GM12878 (cell line): ENCODE measurements at regions not wholly inside any gene's neighbourhood (a gene's known extent, or its start where the extent isn't known, plus 50 kb on each side); places are given as distances from the start of the nearest gene placed in this dataset.

Experiments used
- ATAC-seq: fragments of 200-7000 bp; cut with Tn5 transposase; 3 replicates; pipeline ENCODE4 v1.9.1; 2020; ENCODE audit warnings: mild to moderate bottlenecking, moderate library complexity
- BruUV-seq: library from RNA; stranded (reverse); fragments of 400-500 nt; replicated peaks from 2 replicates; lab custom pipeline; 2021; lab: Mats Ljungman, UMichigan
- CTCF ChIA-PET: fragments of 300-600 bp; sonication (Branson Sonifier 250); formaldehyde crosslinking; extraction: SDS; loops from one replicate; lab custom pipeline; 2021; ENCODE audit warnings: inconsistent platforms; lab: Yijun Ruan, JAX
- POLR2A ChIA-PET: fragments of 350-600 bp; formaldehyde crosslinking; extraction: SDS; loops from one replicate; lab custom pipeline; 2021; ENCODE audit warnings: inconsistent platforms; lab: Charles Lee
- RAD21 ChIA-PET: fragments of 300-600 bp; sonication (Branson Sonifier 250); formaldehyde crosslinking; loops from one replicate; lab custom pipeline; 2023; ENCODE audit warnings: antibody characterized with exemption; ENCODE audit not compliant: unreplicated experiment; lab: Charles Lee
- SMC1A ChIA-PET: fragments of 300-600 bp; sonication (Branson Sonifier 250); formaldehyde crosslinking; loops from one replicate; lab custom pipeline; 2023; ENCODE audit not compliant: unreplicated experiment, uncharacterized antibody; lab: Charles Lee
- DNase-seq: peaks from one replicate; pipeline ENCODE4 v3.0.0-alpha.2; 2011; ENCODE audit warnings: low read depth, low spot score
- FAIRE-seq: peaks from 3 replicates; lab custom pipeline; 2011; peaks lifted over from hg19 to GRCh38; lab: Jason Lieb, UNC
- H2AFZ ChIP-seq: 2 replicates; pipeline ENCODE4 v1.6.0; 2011; ENCODE audit warnings: low read depth, low read length, control low read depth; ENCODE audit not compliant: control insufficient read depth
- H3K27ac ChIP-seq: 2 replicates; pipeline ENCODE4 v1.5.1; 2011; ENCODE audit warnings: control low read depth; ENCODE audit not compliant: control insufficient read depth, insufficient read depth
- H3K27me3 ChIP-seq, 2 experiments: replicated peaks in 1 of 2; 2 replicates each; pipeline versions ENCODE4 v1.6.0 to v1.6.1; 2011; ENCODE audit warnings: low read length in 1 of 2; ENCODE audit not compliant: control insufficient read depth in 2 of 2, insufficient read depth in 2 of 2
- H3K36me3 ChIP-seq, 2 experiments: 2 replicates each; pipeline ENCODE4 v1.5.1; 2011; ENCODE audit warnings: low read length in 1 of 2; ENCODE audit not compliant: control insufficient read depth in 2 of 2, insufficient read depth in 2 of 2
- H3K4me1 ChIP-seq: 2 replicates; pipeline ENCODE4 v1.6.1; 2011; ENCODE audit warnings: mild to moderate bottlenecking, low read length, moderate library complexity, mixed read lengths; ENCODE audit not compliant: control insufficient read depth, insufficient read depth
- H3K4me2 ChIP-seq: 2 replicates; pipeline ENCODE4 v1.6.0; 2011; ENCODE audit warnings: control low read depth; ENCODE audit not compliant: control insufficient read depth, insufficient read depth
- H3K4me3 ChIP-seq: fragments of 200-600 bp; sonication (generic); 2 replicates; pipeline ENCODE4 v1.5.1; 2016
- H3K79me2 ChIP-seq: 2 replicates; pipeline ENCODE4 v1.6.0; 2011; ENCODE audit warnings: low read length; ENCODE audit not compliant: control insufficient read depth, insufficient read depth
- H3K9ac ChIP-seq: 2 replicates; pipeline ENCODE4 v1.8.0; 2011; ENCODE audit warnings: low read length, control low read depth, mixed read lengths; ENCODE audit not compliant: control insufficient read depth, insufficient read depth
- H3K9me3 ChIP-seq: replicated peaks from 3 replicates; pipeline ENCODE4 v1.5.1; 2011; ENCODE audit warnings: mild to moderate bottlenecking, low read length; ENCODE audit not compliant: control insufficient read depth, insufficient read depth
- H4K20me1 ChIP-seq: 2 replicates; pipeline ENCODE4 v1.6.0; 2011; ENCODE audit not compliant: control insufficient read depth, insufficient read depth
- ATF7 ChIP-seq: fragments of 450-650 bp; IDR thresholded peaks from 2 replicates; pipeline ENCODE4 v1.6.1; 2016; ENCODE audit warnings: low read depth, mild to moderate bottlenecking
- DPF2 ChIP-seq: fragments of 450-650 bp; IDR thresholded peaks from 2 replicates; pipeline ENCODE4 v1.6.1; 2017; ENCODE audit warnings: mild to moderate bottlenecking
- HDAC2 ChIP-seq: fragments of 200-600 bp; sonication (generic); IDR thresholded peaks from 2 replicates; pipeline ENCODE4 v1.6.1; 2017
- IKZF2 ChIP-seq, 2 experiments: fragments of 450-650 bp; IDR thresholded peaks; 2 replicates each; pipeline ENCODE4 v1.6.1; 2017; ENCODE audit warnings: mild to moderate bottlenecking in 2 of 2, moderate library complexity in 2 of 2
- MXI1 ChIP-seq: fragments of 150-350 bp; IDR thresholded peaks from 2 replicates; pipeline ENCODE4 v1.6.1; 2011; ENCODE audit warnings: low read depth, mild to moderate bottlenecking, inconsistent platforms, low read length, improper control_type of control experiment
- NFIC ChIP-seq: IDR thresholded peaks from 2 replicates; pipeline ENCODE4 v1.6.1; 2012; ENCODE audit warnings: low read depth, mild to moderate bottlenecking, inconsistent platforms, low read length, moderate library complexity
- PKNOX1 ChIP-seq: fragments of 450-650 bp; IDR thresholded peaks from 2 replicates; pipeline ENCODE4 v1.6.1; 2016; ENCODE audit warnings: mild to moderate bottlenecking
- RELA ChIP-seq: fragments of 450-650 bp; IDR thresholded peaks from 2 replicates; pipeline ENCODE4 v1.8.0; 2014; ENCODE audit warnings: borderline replicate concordance; ENCODE audit not compliant: partially characterized antibody
- ZNF384 ChIP-seq: IDR thresholded peaks from 2 replicates; pipeline ENCODE4 v1.6.1; 2012; ENCODE audit warnings: low read depth, mild to moderate bottlenecking, low read length, improper control_type of control experiment, borderline replicate concordance
- WGBS: methylation state at CpG from one replicate; pipeline ENCODE4 v1.1.6; 2016; ENCODE audit warnings: low lambda C conversion rate; ENCODE audit not compliant: insufficient replicate concordance, insufficient coverage; ENCODE audit errors: missing lambda C conversion rate; 5-methylcytosine and 5-hydroxymethylcytosine counted together
- in situ Hi-C: fragments of 300-500 bp; cut with MboI; formaldehyde crosslinking; loops from 9 replicates; pipeline ENCODE4 v1.14.3; 2018; ENCODE audit warnings: mixed read lengths
- intact Hi-C: fragments of 100-400 bp; cut with micrococcal nuclease; formaldehyde crosslinking; loops from one replicate; pipeline ENCODE4 v1.14.2; 2022; ENCODE audit not compliant: unreplicated experiment

DNA sequence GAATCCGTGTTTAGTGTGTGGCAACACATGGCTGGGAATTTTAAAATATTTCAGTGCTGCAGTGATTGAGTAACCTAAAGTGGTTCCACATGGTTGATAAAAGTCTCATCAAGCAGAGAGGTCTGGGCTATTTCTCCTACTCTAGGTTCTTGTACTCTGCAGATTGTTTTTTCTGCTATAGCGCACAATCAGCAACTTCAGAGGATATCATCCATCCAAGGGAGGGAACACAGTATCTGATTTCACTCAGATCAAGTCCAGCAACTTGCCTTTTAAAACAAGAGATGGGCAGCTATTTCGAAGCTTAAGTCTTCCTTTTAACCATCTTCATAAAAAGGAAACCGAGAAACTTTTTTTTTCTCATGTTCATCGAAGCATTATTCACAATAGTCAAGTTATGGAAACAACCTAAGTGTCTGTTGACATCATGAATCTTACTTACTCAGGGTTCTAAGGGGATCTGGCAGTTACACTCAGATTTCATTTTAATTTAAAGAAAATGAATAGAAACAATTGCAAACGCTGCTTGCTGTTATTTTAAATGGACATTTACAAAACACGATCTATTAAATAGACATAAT lies 172.7 kb upstream of the TRIB2 start:
- BruUV-seq = no TSS peak
- Histone ChIP-seq H3K27me3 (no peaks in the 10 kb centered on the region), H3K36me3 (no peaks in the 10 kb centered on the region), H4K20me1 (no peaks in the 10 kb centered on the region), H3K4me1 (peaks cover 5% of the 10 kb centered on the region; the same call in 1 of the 2 replicates), H2AFZ (peak overlapping the region; percentile 13; the same call in 1 of the 2 replicates), H3K9ac (no peak overlapping the region), H3K79me2 (no peaks in the 10 kb centered on the region), H3K9me3 (no peaks in the 10 kb centered on the region; the same call in 2 of the 3 replicates), H3K4me2 (peak overlapping the region; percentile 45), H3K4me3 (no peak overlapping the region), H3K27ac (no peak overlapping the region)
- POLR2A ChIA-PET = no interaction called here
- intact Hi-C loops (loop anchor here (5.0 kb wide), 1 partner anchor 173 kb away; the partner anchor contains the start of gene TRIB2), in situ Hi-C loops (no loop called here)
- SMC1A ChIA-PET = interaction anchor here (1.4 to 1.6 kb wide), 2 partner anchors 10 to 33 kb away, joined by 3 to 5 read pairs; no protein-coding TSS in a partner anchor
- RAD21 ChIA-PET = no interaction called here
- DNase-seq = peak; percentile 32
- peak; percentile 94 for ATAC-seq
- FAIRE-seq = peak; percentile 68
- TF ChIP-seq DPF2 (0 out of 2 replicates have a peak, but pooled peaks have one; percentile 21), MXI1 (no peak), ATF7 (peak; percentile 50), RELA (no peak), HDAC2 (no peak), PKNOX1 (peak; percentile 11; the same call in 1 of the 2 replicates), IKZF2 (IDR thresholded peaks at IDR 0.05) (0 out of 4 replicates have a peak, but pooled peaks of 1 of the 2 experiments have one; percentile 20), ZNF384 (peak; percentile 46; the same call in 1 of the 2 replicates), NFIC (0 out of 2 replicates have a peak, but pooled peaks have one; percentile 20)
- 16% methylated on average over 7 of the region's 7 CpGs for WGBS
- CTCF ChIA-PET = interaction anchor here (0.8 to 1.2 kb wide), 3 partner anchors 9 to 172 kb away, joined by 3 to 4 read pairs (median 3); no protein-coding TSS in a partner anchor
